Activated naive CD8-positive, alpha-beta T cell treated with anti-CD3 and anti-CD28 coated beads, Interleukin-2, amount 50 U/mL, for 24 hours (primary cell): ENCODE measurements at regions not wholly inside any gene's neighbourhood (a gene's known extent, or its start where the extent isn't known, plus 50 kb on each side); places are given as distances from the start of the nearest gene placed in this dataset.
"Not testable (repeated sequence)": the region's sequence is repeated elsewhere in the genome, so short reads cannot be mapped to it uniquely, and the experiment has no call there.

Source experiments
- ATAC-seq: fragments of 150-1000 bp; cut with Tn5 transposase; one replicate; pipeline ENCODE4 v1.10.0; 2021
- DNase-seq: peaks from one replicate; pipeline ENCODE4 v3.0.0; 2021
- H3K27ac Mint-ChIP-seq: one replicate; pipeline ENCODE4 v1.8.0; 2021; ENCODE audit warnings: mild to moderate bottlenecking, mixed read lengths
- H3K27me3 Mint-ChIP-seq: one replicate; pipeline ENCODE4 v1.8.0; 2021; ENCODE audit warnings: mixed read lengths
- H3K36me3 Mint-ChIP-seq: one replicate; pipeline ENCODE4 v1.8.0; 2021; ENCODE audit warnings: low read depth, mixed read lengths
- H3K4me1 Mint-ChIP-seq: one replicate; pipeline ENCODE4 v1.8.0; 2021; ENCODE audit warnings: mixed read lengths
- H3K4me3 Mint-ChIP-seq: one replicate; pipeline ENCODE4 v1.8.0; 2021; ENCODE audit warnings: mild to moderate bottlenecking, moderate library complexity, mixed read lengths
- H3K9me3 Mint-ChIP-seq: one replicate; pipeline ENCODE4 v1.8.0; 2021; ENCODE audit warnings: mixed read lengths

DNA sequence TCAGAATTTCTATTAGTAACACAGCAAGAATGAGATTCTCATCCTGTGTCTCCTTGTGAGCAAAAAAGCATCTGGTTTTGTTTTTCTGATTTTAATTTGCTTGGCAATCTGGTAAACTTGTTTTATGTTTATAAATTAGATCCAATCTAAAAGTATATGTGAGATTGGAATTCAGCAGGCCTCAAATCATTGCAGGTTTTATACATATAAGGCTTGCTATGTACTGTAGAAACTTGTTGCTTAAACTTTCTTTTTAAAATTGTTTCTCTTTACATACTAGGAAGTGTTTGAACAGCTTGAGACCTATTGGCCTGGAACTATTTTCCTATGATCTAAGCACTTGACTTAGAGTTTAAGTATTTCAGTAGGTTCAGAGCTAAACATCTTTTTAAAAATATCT, 1037.8 kb downstream of the NR2F1-AS1 start:
- Mint-ChIP-seq H3K4me1 (no peaks in the 10 kb centered on the region), H3K27ac (no peak overlapping the region), H3K4me3 (no peak overlapping the region), H3K9me3 (peaks cover 13% of the 10 kb centered on the region), H3K27me3 (no peaks in the 10 kb centered on the region), H3K36me3 (no peaks in the 10 kb centered on the region)
- no peak for ATAC-seq
- no peak for DNase-seq

DNA sequence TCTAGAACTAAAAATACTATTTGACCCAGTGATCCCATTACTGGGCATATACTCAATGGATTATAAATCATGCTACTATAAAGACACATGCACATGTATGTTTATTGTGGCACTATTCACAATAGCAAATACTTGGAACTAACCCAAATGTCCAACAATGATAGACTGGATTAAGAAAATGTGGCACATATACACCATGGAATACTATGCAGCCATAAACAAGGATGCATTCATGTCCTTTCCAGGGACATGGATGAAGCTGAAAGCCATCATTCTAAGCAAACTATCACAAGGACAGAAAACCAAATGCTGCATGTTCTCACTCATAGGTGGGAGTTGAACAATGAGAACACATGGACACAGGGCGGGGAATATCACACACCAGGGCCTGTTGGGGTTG, 1039.0 kb downstream of the NR2F1-AS1 start:
- H3K4me3 Mint-ChIP-seq, H3K4me1 Mint-ChIP-seq, H3K27me3 Mint-ChIP-seq, DNase-seq, H3K36me3 Mint-ChIP-seq, H3K27ac Mint-ChIP-seq, ATAC-seq: not testable (repeated sequence)
- H3K9me3 Mint-ChIP-seq: peaks cover 21% of the 10 kb centered on the region

DNA sequence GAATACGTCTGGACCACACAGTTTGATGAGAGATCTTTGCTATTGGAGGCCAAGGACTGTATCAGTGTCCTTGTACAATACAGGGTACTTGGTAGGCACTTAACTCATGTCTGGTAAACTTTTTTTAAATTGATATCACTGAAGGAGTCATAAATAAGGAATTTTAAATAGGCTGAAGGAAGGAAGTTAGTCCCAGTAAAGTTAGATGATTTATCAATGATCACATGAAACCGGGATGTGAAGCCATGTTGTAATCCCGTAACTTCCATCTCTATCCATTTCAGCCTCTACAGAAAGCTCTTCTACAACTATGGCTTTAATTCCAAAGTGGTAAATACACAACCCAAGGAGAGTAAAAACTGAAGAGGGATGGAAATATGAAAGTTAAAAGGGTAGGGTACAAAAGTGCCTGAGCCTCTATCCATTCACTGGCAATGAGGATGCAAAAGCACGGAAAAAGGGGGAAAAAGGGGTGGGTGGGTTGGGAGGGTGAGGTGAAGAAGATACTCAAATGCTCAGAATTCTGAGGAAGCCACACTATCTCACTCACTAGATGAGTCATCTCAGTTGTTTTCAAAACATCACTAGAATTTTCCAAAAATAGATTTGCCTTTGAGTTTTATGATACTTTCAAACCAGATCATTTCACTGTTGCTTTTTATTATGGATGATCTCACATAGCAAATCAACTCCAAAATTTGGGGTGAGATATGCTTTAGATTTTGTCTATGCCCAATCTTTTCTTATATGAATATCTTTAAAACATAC, 1053.5 kb downstream of the NR2F1-AS1 start:
- no peak for ATAC-seq
- Mint-ChIP-seq H3K4me3 (no peak overlapping the region), H3K36me3 (no peaks in the 10 kb centered on the region), H3K27ac (no peak overlapping the region), H3K4me1 (no peaks in the 10 kb centered on the region), H3K27me3 (no peaks in the 10 kb centered on the region), H3K9me3 (no peaks in the 10 kb centered on the region)
- no peak for DNase-seq

DNA sequence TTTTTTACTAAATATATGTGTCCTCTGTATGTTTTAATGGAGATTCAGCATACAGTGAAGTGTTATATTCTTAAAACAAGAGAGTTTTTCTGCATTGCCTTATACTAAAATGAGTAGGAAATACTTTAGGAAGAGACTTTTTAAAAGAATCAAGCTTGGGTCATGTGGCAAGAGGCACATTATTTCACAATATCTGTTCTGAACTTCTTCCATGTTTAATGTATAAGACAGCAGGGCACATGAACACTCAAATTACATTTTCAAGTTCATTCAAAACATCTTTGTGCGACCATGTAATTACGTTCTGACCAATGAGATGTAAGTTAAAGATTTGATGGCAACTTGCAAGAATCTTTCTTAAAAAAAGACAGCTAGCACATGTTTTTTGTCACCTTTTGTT, 1055.9 kb downstream of the NR2F1-AS1 start:
- Mint-ChIP-seq H3K9me3 (no peaks in the 10 kb centered on the region), H3K27me3 (no peaks in the 10 kb centered on the region), H3K36me3 (no peaks in the 10 kb centered on the region), H3K4me1 (no peaks in the 10 kb centered on the region), H3K27ac (no peak overlapping the region), H3K4me3 (no peak overlapping the region)
- DNase-seq (no peak), ATAC-seq (no peak)

DNA sequence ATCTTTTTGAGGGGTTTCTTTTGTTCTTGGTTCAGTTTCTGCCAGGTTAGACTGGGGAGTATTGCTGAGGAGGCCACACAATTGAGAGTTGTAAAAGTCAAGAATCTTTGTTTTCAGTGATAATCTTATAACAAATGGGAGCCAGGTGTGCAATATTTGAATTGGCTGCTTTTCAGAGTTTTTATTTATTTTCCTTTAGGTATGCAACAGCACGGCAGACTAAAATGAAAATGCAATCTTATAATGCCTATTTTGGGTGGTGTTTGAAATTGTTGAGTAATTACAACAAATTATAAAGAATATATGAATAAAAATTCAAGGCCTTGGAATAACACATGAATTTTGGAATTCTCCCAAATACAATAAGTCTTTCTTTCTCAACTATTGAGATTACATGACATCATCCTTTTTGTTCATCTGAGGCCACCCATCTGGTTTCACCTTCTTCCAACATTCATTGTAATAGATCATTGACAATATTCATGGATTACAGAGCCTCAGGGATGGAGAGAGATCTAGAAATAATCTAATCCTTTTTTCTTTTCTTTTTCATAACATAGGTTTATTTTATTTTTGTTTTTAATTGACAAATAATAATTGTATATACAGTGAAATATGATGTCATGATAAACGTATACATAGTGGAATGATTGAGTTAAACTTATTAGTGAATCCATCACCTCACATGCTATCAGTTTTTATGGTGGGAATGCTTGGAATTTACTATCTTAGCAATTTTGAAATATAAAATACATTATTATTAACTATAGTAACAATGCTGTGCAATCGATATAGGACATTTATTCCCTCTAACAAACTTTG, 1061.0 kb downstream of the NR2F1-AS1 start:
- ATAC-seq: no peak
- no peaks in the 10 kb centered on the region for H3K4me1 Mint-ChIP-seq
- H3K4me3 Mint-ChIP-seq: no peak overlapping the region
- peaks cover 8% of the 10 kb centered on the region for H3K9me3 Mint-ChIP-seq
- H3K27ac Mint-ChIP-seq: no peak overlapping the region
- no peaks in the 10 kb centered on the region for H3K36me3 Mint-ChIP-seq
- DNase-seq: no peak
- no peaks in the 10 kb centered on the region for H3K27me3 Mint-ChIP-seq

DNA sequence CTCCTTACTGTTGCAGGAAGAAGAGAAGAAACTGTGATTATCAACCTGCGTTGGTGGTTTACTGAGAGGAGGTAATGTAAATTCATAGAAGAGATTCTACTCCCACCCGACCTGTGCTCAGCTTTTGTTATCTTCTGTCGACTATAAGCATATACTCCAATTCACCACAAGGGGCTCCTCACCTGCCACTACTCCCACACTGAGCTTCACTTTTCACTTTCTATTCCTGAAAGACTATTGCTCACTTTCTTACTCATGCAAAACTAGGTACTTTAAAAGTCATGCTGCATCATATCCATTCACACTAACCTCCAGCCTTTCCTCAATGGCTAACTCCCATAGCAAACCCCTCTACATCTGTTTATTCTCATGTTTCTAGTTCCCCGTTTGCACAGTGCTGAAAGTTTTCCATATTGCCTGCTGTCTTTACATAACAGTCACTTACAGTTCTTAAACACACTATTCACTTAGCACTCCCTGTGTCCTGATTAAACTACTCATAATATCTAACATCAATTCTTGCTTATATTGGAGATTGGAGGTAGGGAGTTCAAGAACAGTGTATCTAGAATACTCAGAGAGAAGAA, 1062.6 kb downstream of the NR2F1-AS1 start:
- Mint-ChIP-seq H3K27me3 (no peaks in the 10 kb centered on the region), H3K9me3 (peaks cover 10% of the 10 kb centered on the region), H3K36me3 (no peaks in the 10 kb centered on the region), H3K4me1 (no peaks in the 10 kb centered on the region), H3K4me3 (no peak overlapping the region), H3K27ac (no peak overlapping the region)
- ATAC-seq: peak; percentile 77
- no peak for DNase-seq

DNA sequence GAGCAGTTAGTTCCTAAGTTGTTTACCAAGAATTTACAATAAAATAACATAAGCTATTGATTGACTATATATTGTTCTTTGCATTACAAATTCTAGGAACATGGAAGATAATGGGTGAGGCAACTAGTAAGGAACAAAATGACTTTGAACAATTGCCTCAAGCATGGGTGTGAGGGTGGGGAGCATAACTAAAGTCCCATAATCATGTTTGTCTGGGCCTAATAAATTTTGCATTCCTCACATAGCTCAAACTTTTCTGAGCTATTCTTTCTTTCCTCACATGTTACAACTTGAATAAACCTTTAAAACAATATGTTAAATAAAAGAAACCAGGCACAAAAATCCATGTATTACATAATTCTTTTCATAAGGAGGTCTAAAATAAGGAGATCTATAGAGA, 1066.1 kb downstream of the NR2F1-AS1 start:
- DNase-seq (no peak), ATAC-seq (no peak)
- Mint-ChIP-seq H3K4me3 (no peak overlapping the region), H3K9me3 (peaks cover 27% of the 10 kb centered on the region), H3K4me1 (no peaks in the 10 kb centered on the region), H3K36me3 (no peaks in the 10 kb centered on the region), H3K27ac (no peak overlapping the region), H3K27me3 (no peaks in the 10 kb centered on the region)

DNA sequence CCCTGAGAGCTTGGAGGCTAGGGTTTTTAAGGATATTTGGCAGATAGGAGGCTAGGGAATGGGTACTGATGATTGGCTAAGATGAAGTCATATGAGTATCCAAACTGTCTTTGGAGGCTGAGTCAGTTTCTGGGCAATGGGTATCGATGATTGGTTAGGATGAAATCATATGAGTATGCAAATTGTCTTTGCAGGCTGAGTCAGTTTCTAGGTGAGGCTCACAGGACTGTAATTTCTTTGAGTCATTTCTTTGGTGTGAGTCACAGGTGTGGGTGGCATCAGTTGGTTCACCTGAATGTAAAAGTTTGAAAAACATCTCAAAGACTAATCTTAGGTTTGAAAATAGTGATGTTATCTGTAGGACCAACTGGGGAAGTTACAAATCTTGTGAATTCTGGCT, 1068.0 kb downstream of the NR2F1-AS1 start:
- no peak overlapping the region for H3K4me3 Mint-ChIP-seq
- H3K9me3 Mint-ChIP-seq: peaks cover 22% of the 10 kb centered on the region
- no peaks in the 10 kb centered on the region for H3K36me3 Mint-ChIP-seq
- no peaks in the 10 kb centered on the region for H3K27me3 Mint-ChIP-seq
- H3K27ac Mint-ChIP-seq: no peak overlapping the region
- peak; percentile 33 for ATAC-seq
- H3K4me1 Mint-ChIP-seq: no peaks in the 10 kb centered on the region
- no peak for DNase-seq

DNA sequence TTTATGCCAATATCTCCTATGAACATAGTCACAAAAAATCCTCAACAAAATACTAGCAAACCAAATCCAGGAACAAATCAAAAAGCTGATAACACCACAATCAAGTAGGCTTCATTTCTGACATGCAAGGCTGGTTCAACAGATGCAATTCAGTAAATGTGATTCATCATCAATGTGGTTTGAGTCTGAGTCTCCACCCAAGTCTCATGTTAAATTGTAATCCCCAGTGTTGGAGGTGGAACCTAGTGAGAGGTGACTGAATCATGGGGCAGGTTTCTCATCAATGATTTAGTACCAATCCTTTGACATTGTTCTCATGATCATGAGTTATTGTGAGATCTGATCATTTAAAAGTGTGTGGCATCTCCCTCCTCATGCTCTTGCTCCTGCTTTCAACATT, 1072.7 kb downstream of the NR2F1-AS1 start:
- H3K36me3 Mint-ChIP-seq: no peaks in the 10 kb centered on the region
- DNase-seq: no peak
- H3K9me3 Mint-ChIP-seq: peaks cover 31% of the 10 kb centered on the region
- no peak overlapping the region for H3K27ac Mint-ChIP-seq
- no peaks in the 10 kb centered on the region for H3K4me1 Mint-ChIP-seq
- no peak overlapping the region for H3K4me3 Mint-ChIP-seq
- ATAC-seq: no peak
- no peaks in the 10 kb centered on the region for H3K27me3 Mint-ChIP-seq

DNA sequence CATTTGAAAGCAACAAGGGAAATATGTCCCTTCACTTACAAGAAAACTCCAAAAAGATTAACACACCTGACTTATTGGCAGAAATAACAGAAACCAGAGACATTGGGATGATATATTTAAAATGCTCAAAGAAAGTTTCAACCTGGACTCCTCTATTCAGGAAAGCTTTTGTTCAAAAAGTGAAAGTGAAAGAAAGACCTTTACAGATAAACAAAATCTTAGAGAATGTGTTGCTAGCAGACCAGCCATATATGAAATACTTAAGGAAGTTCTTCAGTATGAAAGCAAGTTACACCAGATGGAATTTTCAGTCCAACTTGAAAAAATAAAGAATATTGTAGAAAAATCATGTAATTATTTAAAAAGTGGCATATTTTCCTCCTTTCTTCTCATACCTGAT, 1075.1 kb downstream of the NR2F1-AS1 start:
- Mint-ChIP-seq H3K9me3 (peaks cover 23% of the 10 kb centered on the region), H3K36me3 (no peaks in the 10 kb centered on the region), H3K4me1 (no peaks in the 10 kb centered on the region), H3K4me3 (no peak overlapping the region), H3K27ac (no peak overlapping the region), H3K27me3 (no peaks in the 10 kb centered on the region)
- DNase-seq (no peak), ATAC-seq (no peak)

DNA sequence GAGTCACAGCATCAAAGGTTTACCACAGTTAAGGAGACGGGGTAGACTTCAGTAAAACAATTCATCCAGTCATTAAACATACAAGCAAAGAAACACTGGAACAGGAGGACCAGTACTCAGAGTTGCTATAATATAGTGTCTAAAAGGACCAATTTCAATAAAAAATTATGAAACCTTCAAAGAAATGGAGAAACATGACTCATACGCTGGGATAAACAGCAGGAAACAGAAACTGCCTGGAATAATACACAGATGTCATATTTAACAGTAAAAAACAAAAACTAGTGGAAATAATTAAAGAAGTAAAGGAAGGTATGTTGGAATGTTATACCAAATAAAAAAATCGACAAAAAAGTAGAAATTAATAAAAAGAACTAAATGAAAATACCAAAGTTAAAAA, 1075.9 kb downstream of the NR2F1-AS1 start:
- no peak overlapping the region for H3K27ac Mint-ChIP-seq
- H3K4me3 Mint-ChIP-seq: no peak overlapping the region
- H3K36me3 Mint-ChIP-seq: no peaks in the 10 kb centered on the region
- DNase-seq (no peak), ATAC-seq (no peak)
- no peaks in the 10 kb centered on the region for H3K4me1 Mint-ChIP-seq
- H3K9me3 Mint-ChIP-seq: peaks cover 17% of the 10 kb centered on the region
- H3K27me3 Mint-ChIP-seq: no peaks in the 10 kb centered on the region

DNA sequence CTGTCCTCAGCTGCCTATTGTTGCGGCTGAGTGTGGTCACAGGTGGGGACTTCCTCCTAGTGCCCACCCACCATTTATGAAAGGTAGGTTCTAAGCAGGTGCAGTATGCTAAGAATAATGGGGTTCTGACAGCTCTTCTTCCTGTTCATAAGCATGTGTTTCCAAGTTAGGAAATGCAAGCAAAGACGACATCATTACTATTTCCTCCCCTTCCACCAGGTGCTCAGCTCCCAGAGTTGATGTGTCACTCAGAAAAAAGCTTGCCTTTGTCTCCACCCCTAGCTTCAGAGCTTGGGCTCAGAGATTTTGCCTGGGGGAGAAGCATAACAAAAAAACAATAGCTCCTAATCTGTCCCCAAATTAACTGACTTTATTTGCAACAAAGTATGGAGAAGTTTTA, 1076.7 kb downstream of the NR2F1-AS1 start:
- Mint-ChIP-seq H3K4me1 (no peaks in the 10 kb centered on the region), H3K36me3 (no peaks in the 10 kb centered on the region)

DNA sequence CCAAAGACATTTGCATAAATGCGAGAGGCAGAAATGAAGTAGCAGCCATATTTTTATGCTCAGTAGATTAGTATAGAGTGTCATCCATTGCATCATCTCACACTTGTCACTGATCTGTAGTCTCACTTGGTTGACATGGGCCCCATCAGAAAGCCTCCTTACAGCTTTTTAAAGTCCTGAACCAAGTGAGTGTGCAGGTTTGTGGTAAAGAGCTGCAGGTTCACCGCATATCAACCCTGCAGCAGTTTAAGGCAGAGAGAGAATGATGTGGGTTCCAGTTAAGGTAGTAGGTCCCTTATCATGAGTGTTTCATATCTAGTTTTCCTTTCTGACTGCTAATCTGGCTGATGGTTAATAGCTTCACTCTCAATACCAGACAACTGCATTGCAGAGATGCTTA, 1080.3 kb downstream of the NR2F1-AS1 start:
- no peak for DNase-seq
- Mint-ChIP-seq H3K4me1 (no peaks in the 10 kb centered on the region), H3K27ac (no peak overlapping the region), H3K4me3 (no peak overlapping the region), H3K9me3 (peaks cover 10% of the 10 kb centered on the region), H3K27me3 (no peaks in the 10 kb centered on the region), H3K36me3 (no peaks in the 10 kb centered on the region)
- no peak for ATAC-seq

More for the DNA sequence above, 1076.7 kb downstream of the NR2F1-AS1 start:
- no peak for DNase-seq
- Mint-ChIP-seq H3K27me3 (no peaks in the 10 kb centered on the region), H3K4me3 (no peak overlapping the region), H3K9me3 (peaks cover 17% of the 10 kb centered on the region), H3K27ac (no peak overlapping the region)
- ATAC-seq: no peak

DNA sequence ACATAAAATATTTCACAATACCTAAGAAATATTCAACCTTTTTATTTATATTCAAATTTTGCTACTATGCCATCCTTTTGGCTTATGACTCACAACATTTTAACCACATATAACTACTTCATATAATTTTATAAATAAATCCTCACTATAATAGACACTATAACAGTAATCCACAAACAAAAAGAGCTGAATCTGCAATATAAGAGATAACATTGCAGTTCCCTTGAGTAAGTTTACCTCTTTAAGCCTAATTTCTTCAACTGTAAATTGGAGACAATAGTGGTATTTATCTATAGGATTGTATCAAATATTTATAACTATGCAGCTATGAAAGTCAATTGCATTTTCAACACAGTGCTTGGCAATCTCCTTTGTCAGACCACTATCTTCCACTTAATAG, 1084.5 kb downstream of the NR2F1-AS1 start:
- Mint-ChIP-seq H3K9me3 (no peaks in the 10 kb centered on the region), H3K36me3 (no peaks in the 10 kb centered on the region), H3K27ac (no peak overlapping the region), H3K4me3 (no peak overlapping the region), H3K27me3 (no peaks in the 10 kb centered on the region), H3K4me1 (no peaks in the 10 kb centered on the region)
- ATAC-seq (no peak), DNase-seq (no peak)

DNA sequence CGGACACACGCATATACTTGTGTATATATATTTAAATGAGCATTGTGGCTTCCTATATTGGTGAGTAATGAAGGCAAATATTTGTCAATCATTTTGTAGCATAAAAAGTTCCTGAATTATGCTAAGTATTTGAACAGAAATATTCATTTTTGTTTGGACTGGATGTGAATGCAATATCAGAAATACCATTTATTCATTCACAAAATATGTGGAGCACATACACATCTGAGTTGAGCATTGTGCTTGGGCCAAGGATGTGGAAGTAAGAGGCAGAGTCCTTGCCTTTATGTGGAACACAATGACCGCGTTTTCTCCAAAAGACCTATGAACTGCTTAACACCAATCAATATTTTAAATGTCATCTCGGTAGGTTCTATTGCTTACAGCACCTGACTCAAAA, 1086.5 kb downstream of the NR2F1-AS1 start:
- Mint-ChIP-seq H3K27me3 (no peaks in the 10 kb centered on the region), H3K27ac (no peak overlapping the region), H3K36me3 (no peaks in the 10 kb centered on the region), H3K4me3 (no peak overlapping the region), H3K9me3 (no peaks in the 10 kb centered on the region), H3K4me1 (no peaks in the 10 kb centered on the region)
- no peak for DNase-seq
- ATAC-seq: no peak
